ENCODE measurements at regions not wholly inside any gene's neighbourhood (a gene's known extent, or its start where the extent isn't known, plus 50 kb on each side); places are given as distances from the start of the nearest gene placed in this dataset.
A peak's percentile ranks its signal among the peaks of the same experiment; 100 is the strongest.

DNA sequence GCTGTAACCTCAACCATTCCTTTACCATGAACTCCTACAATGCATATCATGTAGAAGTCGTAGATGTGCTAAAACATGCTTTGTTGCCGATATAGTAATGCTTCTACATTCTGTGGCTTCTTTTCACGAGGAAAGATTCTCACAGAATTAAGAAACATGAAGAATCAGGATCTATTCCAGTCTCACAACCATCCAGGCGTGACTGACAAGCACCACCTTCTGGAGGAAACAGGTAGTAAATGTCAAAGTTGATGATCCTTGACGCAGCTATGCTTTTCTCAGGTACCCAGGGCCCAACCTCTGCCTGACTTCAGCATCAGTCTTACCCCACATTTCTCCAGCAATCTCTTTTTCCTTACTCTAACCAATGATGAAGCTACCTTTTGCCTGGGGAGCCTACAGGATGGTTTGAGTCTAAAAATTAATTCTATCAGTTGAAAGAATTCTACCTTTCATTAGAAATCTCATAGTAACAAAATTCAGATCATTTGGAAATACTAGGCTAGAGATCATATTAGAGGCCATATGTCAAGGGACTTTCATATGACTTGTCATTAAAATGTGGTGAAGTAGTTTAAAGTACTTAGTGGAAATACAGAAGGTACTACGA, 123.3 kb upstream of the RND3 start:
- TF ChIP-seq, protein P1, sequence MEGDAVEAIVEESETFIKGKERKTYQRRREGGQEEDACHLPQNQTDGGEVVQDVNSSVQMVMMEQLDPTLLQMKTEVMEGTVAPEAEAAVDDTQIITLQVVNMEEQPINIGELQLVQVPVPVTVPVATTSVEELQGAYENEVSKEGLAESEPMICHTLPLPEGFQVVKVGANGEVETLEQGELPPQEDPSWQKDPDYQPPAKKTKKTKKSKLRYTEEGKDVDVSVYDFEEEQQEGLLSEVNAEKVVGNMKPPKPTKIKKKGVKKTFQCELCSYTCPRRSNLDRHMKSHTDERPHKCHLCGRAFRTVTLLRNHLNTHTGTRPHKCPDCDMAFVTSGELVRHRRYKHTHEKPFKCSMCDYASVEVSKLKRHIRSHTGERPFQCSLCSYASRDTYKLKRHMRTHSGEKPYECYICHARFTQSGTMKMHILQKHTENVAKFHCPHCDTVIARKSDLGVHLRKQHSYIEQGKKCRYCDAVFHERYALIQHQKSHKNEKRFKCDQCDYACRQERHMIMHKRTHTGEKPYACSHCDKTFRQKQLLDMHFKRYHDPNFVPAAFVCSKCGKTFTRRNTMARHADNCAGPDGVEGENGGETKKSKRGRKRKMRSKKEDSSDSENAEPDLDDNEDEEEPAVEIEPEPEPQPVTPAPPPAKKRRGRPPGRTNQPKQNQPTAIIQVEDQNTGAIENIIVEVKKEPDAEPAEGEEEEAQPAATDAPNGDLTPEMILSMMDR (tag by site-specific recombination; IDR thresholded peaks at IDR 0.05): peak; percentile 46; the same call in 1 of the 2 replicates
- TF ChIP-seq, protein P2, sequence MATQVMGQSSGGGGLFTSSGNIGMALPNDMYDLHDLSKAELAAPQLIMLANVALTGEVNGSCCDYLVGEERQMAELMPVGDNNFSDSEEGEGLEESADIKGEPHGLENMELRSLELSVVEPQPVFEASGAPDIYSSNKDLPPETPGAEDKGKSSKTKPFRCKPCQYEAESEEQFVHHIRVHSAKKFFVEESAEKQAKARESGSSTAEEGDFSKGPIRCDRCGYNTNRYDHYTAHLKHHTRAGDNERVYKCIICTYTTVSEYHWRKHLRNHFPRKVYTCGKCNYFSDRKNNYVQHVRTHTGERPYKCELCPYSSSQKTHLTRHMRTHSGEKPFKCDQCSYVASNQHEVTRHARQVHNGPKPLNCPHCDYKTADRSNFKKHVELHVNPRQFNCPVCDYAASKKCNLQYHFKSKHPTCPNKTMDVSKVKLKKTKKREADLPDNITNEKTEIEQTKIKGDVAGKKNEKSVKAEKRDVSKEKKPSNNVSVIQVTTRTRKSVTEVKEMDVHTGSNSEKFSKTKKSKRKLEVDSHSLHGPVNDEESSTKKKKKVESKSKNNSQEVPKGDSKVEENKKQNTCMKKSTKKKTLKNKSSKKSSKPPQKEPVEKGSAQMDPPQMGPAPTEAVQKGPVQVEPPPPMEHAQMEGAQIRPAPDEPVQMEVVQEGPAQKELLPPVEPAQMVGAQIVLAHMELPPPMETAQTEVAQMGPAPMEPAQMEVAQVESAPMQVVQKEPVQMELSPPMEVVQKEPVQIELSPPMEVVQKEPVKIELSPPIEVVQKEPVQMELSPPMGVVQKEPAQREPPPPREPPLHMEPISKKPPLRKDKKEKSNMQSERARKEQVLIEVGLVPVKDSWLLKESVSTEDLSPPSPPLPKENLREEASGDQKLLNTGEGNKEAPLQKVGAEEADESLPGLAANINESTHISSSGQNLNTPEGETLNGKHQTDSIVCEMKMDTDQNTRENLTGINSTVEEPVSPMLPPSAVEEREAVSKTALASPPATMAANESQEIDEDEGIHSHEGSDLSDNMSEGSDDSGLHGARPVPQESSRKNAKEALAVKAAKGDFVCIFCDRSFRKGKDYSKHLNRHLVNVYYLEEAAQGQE (tag by site-specific recombination; IDR thresholded peaks at IDR 0.05): no peak
- TF ChIP-seq YY1 (tag by site-specific recombination; IDR thresholded peaks at IDR 0.05): no peak
- TF ChIP-seq ZNF501 (tag by site-specific recombination; IDR thresholded peaks at IDR 0.05): no peak
- no peak for TF ChIP-seq MZF1 (tag by site-specific recombination; IDR thresholded peaks at IDR 0.05; ENCODE audit: borderline replicate concordance)

All from HEK293 (cell line).